K562 (cell line): ENCODE measurements at regions not wholly inside any gene's neighbourhood (a gene's known extent, or its start where the extent isn't known, plus 50 kb on each side); places are given as distances from the start of the nearest gene placed in this dataset.

Experiments used
- ATAC-seq: fragments of 200-7000 bp; cut with Tn5 transposase; 3 replicates; pipeline ENCODE4 v1.9.1; 2020; ENCODE audit warnings: moderate library complexity
- BruUV-seq: library from RNA; stranded (reverse); fragments of 400-500 nt; replicated peaks from 2 replicates; lab custom pipeline; 2021; lab: Mats Ljungman, UMichigan
- CTCF ChIA-PET: fragments of 300-600 bp; formaldehyde crosslinking; extraction: SDS; loops from one replicate; lab custom pipeline; 2021; ENCODE audit warnings: low intra/inter-chr PET ratio; lab: Yijun Ruan, JAX
- POLR2A ChIA-PET: fragments of 300-600, 350-650 bp; sonication (Branson Sonifier 250); formaldehyde crosslinking; extraction: SDS; loops from one replicate; lab custom pipeline; 2021; ENCODE audit warnings: antibody characterized with exemption, inconsistent platforms; lab: Yijun Ruan, JAX
- DNase-seq, 4 experiments: peaks; one replicate each; pipeline versions ENCODE4 v3.0.0 to v3.0.0-alpha.2; 2011 to 2018; ENCODE audit warnings: low spot score in 3 of 4, mixed read lengths in 3 of 4; ENCODE audit errors: extremely low read depth in 1 of 4
- FAIRE-seq: peaks from 2 replicates; lab custom pipeline; 2011; peaks lifted over from hg19 to GRCh38; lab: Jason Lieb, UNC
- H2AFZ ChIP-seq: 2 replicates; pipeline ENCODE4 v1.6.0; 2011; ENCODE audit warnings: low read depth, low read length, control low read depth, inconsistent platforms
- H3K27ac ChIP-seq: fragments of 200-600 bp; 3 replicates; pipeline ENCODE4 v1.8.0; 2011; ENCODE audit warnings: low read depth, mild to moderate bottlenecking, control low read depth, inconsistent platforms, low read length, moderate library complexity, mixed read lengths; ENCODE audit errors: extremely low read depth
- H3K27me3 ChIP-seq, 2 experiments: fragments of 300-600 bp in 1 of 2; 2 replicates in 1 of 2; 3 replicates in 1 of 2; pipeline versions ENCODE4 v1.6.0 to v1.8.0; 2011; ENCODE audit warnings: inconsistent platforms in 2 of 2, low read length in 2 of 2, mild to moderate bottlenecking in 1 of 2, mixed read lengths in 1 of 2, moderate library complexity in 1 of 2; ENCODE audit not compliant: control insufficient read depth in 2 of 2, insufficient read depth in 2 of 2
- H3K36me3 ChIP-seq: fragments of 300-600 bp; 3 replicates; pipeline ENCODE4 v1.8.0; 2011; ENCODE audit warnings: mild to moderate bottlenecking, low read length, inconsistent platforms; ENCODE audit not compliant: control insufficient read depth, insufficient read depth
- H3K4me1 ChIP-seq, 2 experiments: fragments of 200-600 bp in 1 of 2; replicated peaks in 1 of 2; 2 replicates in 1 of 2; 3 replicates in 1 of 2; pipeline versions ENCODE4 v1.5.1 to v1.8.0; 2011; ENCODE audit warnings: inconsistent platforms in 2 of 2, low read length in 2 of 2, mild to moderate bottlenecking in 1 of 2, mixed read lengths in 1 of 2, moderate library complexity in 1 of 2; ENCODE audit not compliant: control insufficient read depth in 2 of 2, insufficient read depth in 2 of 2
- H3K4me2 ChIP-seq: 2 replicates; pipeline ENCODE4 v1.6.1; 2011; ENCODE audit warnings: low read length, control low read depth, inconsistent platforms, mixed read lengths; ENCODE audit not compliant: insufficient read depth
- H3K4me3 ChIP-seq: fragments of 200-600 bp; sonication (generic), shearing (Covaris generic); 2 replicates; pipeline ENCODE4 v1.5.1; 2016; ENCODE audit warnings: control low read depth, inconsistent platforms
- H3K79me2 ChIP-seq: fragments of 200-600 bp; 3 replicates; pipeline ENCODE4 v1.8.0; 2011; ENCODE audit warnings: low read length, inconsistent platforms; ENCODE audit not compliant: control insufficient read depth, insufficient read depth
- H3K9ac ChIP-seq, 2 experiments: 2 replicates each; pipeline versions ENCODE4 v1.6.0 to v1.6.1; 2011; ENCODE audit warnings: low read depth in 2 of 2, low read length in 2 of 2, control low read depth in 1 of 2, inconsistent platforms in 1 of 2, mild to moderate bottlenecking in 1 of 2, mixed read lengths in 1 of 2; ENCODE audit not compliant: insufficient read depth in 1 of 2
- H3K9me1 ChIP-seq: one replicate; pipeline ENCODE4 v1.6.0; 2011; ENCODE audit warnings: inconsistent platforms, mild to moderate bottlenecking, low read length, moderate library complexity; ENCODE audit not compliant: control insufficient read depth, insufficient read depth
- H3K9me3 ChIP-seq: replicated peaks from 2 replicates; pipeline ENCODE4 v1.5.1; 2011; ENCODE audit warnings: low read depth, low read length, inconsistent platforms; ENCODE audit not compliant: control insufficient read depth, insufficient read depth
- H4K20me1 ChIP-seq: replicated peaks from 2 replicates; pipeline ENCODE4 v1.6.1; 2011; ENCODE audit warnings: low read length, inconsistent platforms, mixed read lengths; ENCODE audit not compliant: control insufficient read depth, insufficient read depth
- ADNP ChIP-seq: fragments of 200-800 bp; sonication (Bioruptor generic); IDR thresholded peaks from 2 replicates; pipeline ENCODE4 v1.6.1; 2016; ENCODE audit warnings: missing genetic modification characterization, missing compliant biosample characterization
- ATF4 ChIP-seq: fragments of 450-650 bp; formaldehyde crosslinking; IDR thresholded peaks from 2 replicates; pipeline ENCODE4 v1.4.0; 2022; ENCODE audit warnings: mild to moderate bottlenecking, moderate library complexity
- MEF2A ChIP-seq: IDR thresholded peaks from 2 replicates; pipeline ENCODE4 v1.6.1; 2011; ENCODE audit warnings: low read depth, mild to moderate bottlenecking, low read length, moderate library complexity; ENCODE audit not compliant: control insufficient read depth
- PBX2 ChIP-seq, 2 experiments: IDR thresholded peaks in 1 of 2; conservative IDR thresholded peaks in 1 of 2; 2 replicates each; pipeline ENCODE4 v1.6.1; 2016; ENCODE audit warnings: low read depth in 2 of 2, mild to moderate bottlenecking in 1 of 2, missing compliant biosample characterization in 1 of 2, missing genetic modification characterization in 1 of 2, moderate library complexity in 1 of 2
- PPARD ChIP-seq: fragments of 250-450 bp; sonication (Bioruptor Pico); IDR thresholded peaks from 2 replicates; pipeline ENCODE4 v1.8.0; 2022; ENCODE audit warnings: inconsistent platforms, mild to moderate bottlenecking, moderate library complexity
- RREB1 ChIP-seq: fragments of 250-450 bp; sonication (Bioruptor Pico); IDR thresholded peaks from 2 replicates; pipeline ENCODE4 v1.4.0; 2020
- TAF15 ChIP-seq: fragments of 200-400 bp; formaldehyde crosslinking; IDR thresholded peaks from 2 replicates; pipeline ENCODE4 v1.6.1; 2017; ENCODE audit warnings: mild to moderate bottlenecking, low read depth, low read length, moderate library complexity
- ZSCAN29 ChIP-seq: fragments of 450-650 bp; IDR thresholded peaks from 2 replicates; pipeline ENCODE4 v1.6.1; 2017
- in situ Hi-C: fragments of 300-500 bp; cut with MboI; formaldehyde crosslinking; loops from 4 replicates; pipeline ENCODE4 v1.15.0; 2018; ENCODE audit warnings: inconsistent platforms, mixed read lengths
- intact Hi-C: fragments of 100-400 bp; cut with micrococcal nuclease; formaldehyde crosslinking; loops from 2 replicates; pipeline ENCODE4 v1.14.2; 2022

GRCh38 chr5:165508286-165508685, 2002.9 kb downstream of the MAT2B start (continued):
- no peak for TF ChIP-seq RREB1
- TF ChIP-seq ATF4 (CRISPR knock-in tag) = no peak
- TF ChIP-seq ZSCAN29 = no peak
- TF ChIP-seq ADNP = no peak
- no peak for TF ChIP-seq TAF15

- FAIRE-seq = no peak
- TF ChIP-seq PBX2 (CRISPR knock-in tag; IDR thresholded peaks at IDR 0.05; ENCODE audit: low read depth) = no peak
- no peak for TF ChIP-seq PBX2 (tag; conservative IDR thresholded peaks at IDR 0.05; ENCODE audit: low read depth)
- no peak for TF ChIP-seq MEF2A
- TF ChIP-seq PPARD (CRISPR knock-in tag) = no peak
- TF ChIP-seq, all 486 proteins: peak for 0
- H3K9ac ChIP-seq = no peak overlapping the region
- CTCF ChIA-PET = no interaction called here
- DNase-seq (no peak), ATAC-seq (no peak)
- no peaks in the 10 kb centered on the region for H3K4me1 ChIP-seq
- no peaks in the 10 kb centered on the region; the same call in 1 of the 2 replicates for H3K9me3 ChIP-seq
- H3K4me3 ChIP-seq = no peak overlapping the region
- H4K20me1 ChIP-seq = no peaks in the 10 kb centered on the region
- POLR2A ChIA-PET = no interaction called here
- in situ Hi-C loops (no loop called here), intact Hi-C loops (no loop called here)
- H3K27me3 ChIP-seq = no peaks in the 10 kb centered on the region
- no peak overlapping the region for H2AFZ ChIP-seq
- H3K36me3 ChIP-seq = no peaks in the 10 kb centered on the region
- H3K4me2 ChIP-seq = no peak overlapping the region
- no TSS peak for BruUV-seq
- H3K79me2 ChIP-seq = no peaks in the 10 kb centered on the region
- H3K9me1 ChIP-seq = no peaks in the 10 kb centered on the region
- H3K27ac ChIP-seq = no peak overlapping the region
Measured at GRCh38 chr5:165508861-165509260, 2003.4 kb downstream of the MAT2B start.
